H9 (cell line): ENCODE measurements at regions not wholly inside any gene's neighbourhood (a gene's known extent, or its start where the extent isn't known, plus 50 kb on each side); places are given as distances from the start of the nearest gene placed in this dataset.

Source experiments
- DNase-seq: peaks from one replicate; pipeline ENCODE4 v3.0.0-alpha.2; 2017
- H2AFZ ChIP-seq: one replicate; pipeline ENCODE4 v1.6.1; 2013; ENCODE audit warnings: mild to moderate bottlenecking, low read length, control low read depth, moderate library complexity
- H2AK5ac ChIP-seq: 2 replicates; pipeline ENCODE4 v1.6.1; 2013; ENCODE audit warnings: low read length, control low read depth, mixed read lengths; ENCODE audit not compliant: insufficient read length
- H2BK120ac ChIP-seq: one replicate; pipeline ENCODE4 v1.6.1; 2013; ENCODE audit warnings: low read depth, mild to moderate bottlenecking, low read length, control low read depth, inconsistent platforms; ENCODE audit not compliant: poor library complexity, severe bottlenecking
- H2BK12ac ChIP-seq: 2 replicates; pipeline ENCODE4 v1.6.1; 2013; ENCODE audit warnings: low read length, control low read depth, mixed read lengths, low read depth; ENCODE audit not compliant: insufficient read length
- H2BK15ac ChIP-seq: 2 replicates; pipeline ENCODE4 v1.6.1; 2013; ENCODE audit warnings: low read depth, low read length, control low read depth
- H2BK20ac ChIP-seq: one replicate; pipeline ENCODE4 v1.6.1; 2013; ENCODE audit warnings: low read depth, mild to moderate bottlenecking, low read length, control low read depth, inconsistent platforms; ENCODE audit not compliant: poor library complexity, severe bottlenecking
- H2BK5ac ChIP-seq: 2 replicates; pipeline ENCODE4 v1.6.1; 2013; ENCODE audit warnings: low read length, control low read depth, mixed read lengths; ENCODE audit not compliant: insufficient read length
- H3K14ac ChIP-seq: 2 replicates; pipeline ENCODE4 v1.6.1; 2013; ENCODE audit warnings: low read length, control low read depth; ENCODE audit not compliant: insufficient read depth
- H3K18ac ChIP-seq: 2 replicates; pipeline ENCODE4 v1.6.1; 2013; ENCODE audit warnings: low read depth, mild to moderate bottlenecking, mixed read lengths, low read length, control low read depth; ENCODE audit not compliant: insufficient read length
- H3K23ac ChIP-seq: 2 replicates; pipeline ENCODE4 v1.6.1; 2013; ENCODE audit warnings: low read length, control low read depth, mixed read lengths, low read depth; ENCODE audit not compliant: insufficient read length
- H3K23me2 ChIP-seq: 2 replicates; pipeline ENCODE4 v1.6.1; 2013; ENCODE audit warnings: low read depth, mild to moderate bottlenecking, mixed read lengths, low read length, control low read depth; ENCODE audit not compliant: insufficient read length, poor library complexity, severe bottlenecking
- H3K27ac ChIP-seq: 2 replicates; pipeline ENCODE4 v1.5.1; 2013; ENCODE audit warnings: low read length, control low read depth, mixed read lengths, low read depth; ENCODE audit not compliant: insufficient read length
- H3K27me3 ChIP-seq: 2 replicates; pipeline ENCODE4 v1.6.1; 2013; ENCODE audit warnings: low read length, control low read depth, inconsistent platforms; ENCODE audit not compliant: insufficient read depth
- H3K4ac ChIP-seq: 2 replicates; pipeline ENCODE4 v1.6.1; 2013; ENCODE audit warnings: low read depth, mild to moderate bottlenecking, control low read depth, inconsistent platforms, low read length, moderate library complexity
- H3K4me1 ChIP-seq: 2 replicates; pipeline ENCODE4 v1.6.1; 2013; ENCODE audit warnings: low read length, control low read depth, inconsistent platforms; ENCODE audit not compliant: insufficient read depth
- H3K4me2 ChIP-seq: 2 replicates; pipeline ENCODE4 v1.6.1; 2013; ENCODE audit warnings: low read length, control low read depth, mixed read lengths; ENCODE audit not compliant: insufficient read length, insufficient read depth
- H3K56ac ChIP-seq: 2 replicates; pipeline ENCODE4 v1.6.1; 2013; ENCODE audit warnings: low read depth, mild to moderate bottlenecking, mixed read lengths, low read length, control low read depth; ENCODE audit not compliant: insufficient read length
- H3K79me1 ChIP-seq: 2 replicates; pipeline ENCODE4 v1.6.1; 2013; ENCODE audit warnings: low read depth, mild to moderate bottlenecking, moderate library complexity, low read length, control low read depth, inconsistent platforms; ENCODE audit not compliant: insufficient read depth, poor library complexity, severe bottlenecking
- H3K79me2 ChIP-seq: 2 replicates; pipeline ENCODE4 v1.6.1; 2013; ENCODE audit warnings: low read length, control low read depth, inconsistent platforms; ENCODE audit not compliant: insufficient read depth
- H3K9ac ChIP-seq: 2 replicates; pipeline ENCODE4 v1.6.1; 2013; ENCODE audit warnings: low read length, control low read depth, mixed read lengths; ENCODE audit not compliant: insufficient read length; ENCODE audit errors: extremely low read depth
- H3K9me3 ChIP-seq: one replicate; pipeline ENCODE4 v1.6.1; 2013; ENCODE audit warnings: low read depth, low read length, inconsistent platforms; ENCODE audit not compliant: control insufficient read depth
- H3T11ph ChIP-seq: one replicate; pipeline ENCODE4 v1.6.1; 2013; ENCODE audit warnings: mild to moderate bottlenecking, low read length, control low read depth, inconsistent platforms
- H4K20me1 ChIP-seq: one replicate; pipeline ENCODE4 v1.6.1; 2013; ENCODE audit not compliant: control insufficient read depth, insufficient read length, insufficient read depth
- H4K5ac ChIP-seq: 2 replicates; pipeline ENCODE4 v1.6.1; 2013; ENCODE audit warnings: low read depth, mild to moderate bottlenecking, mixed read lengths, low read length, control low read depth; ENCODE audit not compliant: insufficient read length
- H4K8ac ChIP-seq: replicated peaks from 2 replicates; pipeline ENCODE4 v1.6.1; 2013; ENCODE audit warnings: low read length, control low read depth, mixed read lengths, low read depth; ENCODE audit not compliant: insufficient read length
- H4K91ac ChIP-seq: 2 replicates; pipeline ENCODE4 v1.6.1; 2013; ENCODE audit warnings: low read depth, mild to moderate bottlenecking, moderate library complexity, mixed read lengths, low read length, control low read depth; ENCODE audit not compliant: insufficient read length
- H3K27ac Mint-ChIP-seq, 3 experiments: 2 replicates in 2 of 3; 3 replicates in 1 of 3; pipeline ENCODE4 v1.8.0; 2020 to 2021; ENCODE audit warnings: mixed read lengths in 3 of 3, mild to moderate bottlenecking in 1 of 3, moderate library complexity in 1 of 3
- H3K27me3 Mint-ChIP-seq: 2 replicates; pipeline ENCODE4 v1.8.0; 2021; ENCODE audit warnings: low read depth, mild to moderate bottlenecking, moderate library complexity, mixed read lengths
- H3K36me3 Mint-ChIP-seq, 3 experiments: 2 replicates in 2 of 3; 3 replicates in 1 of 3; pipeline ENCODE4 v1.8.0; 2020 to 2021; ENCODE audit warnings: low read depth in 3 of 3, mixed read lengths in 3 of 3; ENCODE audit not compliant: insufficient read depth in 1 of 3
- H3K4me1 Mint-ChIP-seq, 2 experiments: 2 replicates each; pipeline ENCODE4 v1.8.0; 2020; ENCODE audit warnings: mixed read lengths in 2 of 2
- H3K4me3 Mint-ChIP-seq, 2 experiments: 2 replicates in 1 of 2; 3 replicates in 1 of 2; pipeline ENCODE4 v1.8.0; 2020 to 2021; ENCODE audit warnings: mild to moderate bottlenecking in 2 of 2, mixed read lengths in 2 of 2, moderate library complexity in 1 of 2
- H3K9me3 Mint-ChIP-seq, 2 experiments: 2 replicates in 1 of 2; 3 replicates in 1 of 2; pipeline ENCODE4 v1.8.0; 2020; ENCODE audit warnings: mild to moderate bottlenecking in 2 of 2, mixed read lengths in 2 of 2, moderate library complexity in 1 of 2
- CTCF ChIP-seq: fragments of 200-600 bp; sonication (generic); conservative IDR thresholded peaks from 3 replicates; pipeline ENCODE4 v1.8.0; 2021; ENCODE audit warnings: antibody characterized with exemption, mild to moderate bottlenecking

- Histone ChIP-seq H3K9me3 (no peaks in the 10 kb centered on the region), H3K4ac (no peak overlapping the region), H3K9ac (no peak overlapping the region), H2BK120ac (no peak overlapping the region), H3K56ac (no peak overlapping the region), H4K91ac (no peak overlapping the region), H3K27ac (no peak overlapping the region), H2AFZ (no peak overlapping the region), H2BK5ac (no peak overlapping the region), H2AK5ac (no peak overlapping the region), H2BK20ac (no peak overlapping the region), H2BK12ac (no peak overlapping the region), H3T11ph (no peak overlapping the region), H3K79me2 (no peaks in the 10 kb centered on the region), H2BK15ac (no peak overlapping the region), H4K5ac (no peak overlapping the region), H3K14ac (no peak overlapping the region), H3K18ac (no peak overlapping the region), H4K8ac (no peak overlapping the region), H3K23me2 (no peaks in the 10 kb centered on the region), H3K4me1 (0 out of 2 replicates have a peak, but pooled peaks cover 2% of the 10 kb centered on the region), H3K4me2 (no peak overlapping the region), H3K79me1 (no peaks in the 10 kb centered on the region), H3K23ac (no peak overlapping the region), H4K20me1 (no peaks in the 10 kb centered on the region), H3K27me3 (no peaks in the 10 kb centered on the region)
- Mint-ChIP-seq H3K27ac (no peak overlapping the region), H3K36me3 (no peaks in the 10 kb centered on the region), H3K9me3 (no peaks in the 10 kb centered on the region), H3K4me3 (no peak overlapping the region), H3K27me3 (no peaks in the 10 kb centered on the region), H3K4me1 (peaks cover 7 to 8% of the 10 kb centered on the region in 2 experiments; a peak in 3 of 4 replicates)
- no peak for TF ChIP-seq CTCF
- no peak for DNase-seq
Observed at GRCh38 chr12:24042651-24043050, 93.2 kb upstream of the SOX5 start.
